22Rv1 (cell line): ENCODE measurements at regions not wholly inside any gene's neighbourhood (a gene's known extent, or its start where the extent isn't known, plus 50 kb on each side); places are given as distances from the start of the nearest gene placed in this dataset.

ENCODE experiments used
- H3K27ac ChIP-seq: fragments of 450-650 bp; 2 replicates; pipeline ENCODE4 v1.5.1; 2017
- CTCF ChIP-seq: fragments of 450-650 bp; IDR thresholded peaks from 2 replicates; pipeline ENCODE4 v1.5.1; 2017; ENCODE audit warnings: mild to moderate bottlenecking
- ZFX ChIP-seq: fragments of 450-650 bp; IDR thresholded peaks from 2 replicates; pipeline ENCODE4 v1.6.1; 2017; ENCODE audit warnings: antibody characterized with exemption, borderline replicate concordance

GRCh38 chr12:107267604-107268003, 174.3 kb upstream of the CRY1 start:
- TF ChIP-seq ZFX (no peak), CTCF (no peak)
- H3K27ac ChIP-seq = no peak overlapping the region

GRCh38 chr12:107271523-107271922, 178.2 kb upstream of the CRY1 start:
- no peak overlapping the region for H3K27ac ChIP-seq
- TF ChIP-seq ZFX (no peak), CTCF (no peak)

GRCh38 chr12:107275530-107275929, 182.2 kb upstream of the CRY1 start:
- no peak overlapping the region for H3K27ac ChIP-seq
- TF ChIP-seq CTCF (no peak), ZFX (no peak)

- TF ChIP-seq ZFX = no peak
- TF ChIP-seq CTCF = no peak
- H3K27ac ChIP-seq = no peak overlapping the region
Measured at GRCh38 chr12:107277855-107278254, 184.5 kb upstream of the CRY1 start.

- no peak for TF ChIP-seq ZFX
- no peak for TF ChIP-seq CTCF
- no peak overlapping the region for H3K27ac ChIP-seq
Measured at GRCh38 chr12:107282628-107283027, 189.3 kb upstream of the CRY1 start.

- TF ChIP-seq CTCF (no peak), ZFX (no peak)
- no peak overlapping the region for H3K27ac ChIP-seq
Measured at GRCh38 chr12:107283652-107284051, 190.3 kb upstream of the CRY1 start.

- TF ChIP-seq ZFX = no peak
- no peak for TF ChIP-seq CTCF
- no peak overlapping the region for H3K27ac ChIP-seq
Measured at GRCh38 chr12:107284692-107285091, 191.3 kb upstream of the CRY1 start.
